Astrocyte (in vitro differentiated cells and primary cell): ENCODE measurements at regions not wholly inside any gene's neighbourhood (a gene's known extent, or its start where the extent isn't known, plus 50 kb on each side); places are given as distances from the start of the nearest gene placed in this dataset.

Experiments used
- DNase-seq: peaks from one replicate; pipeline ENCODE4 v3.0.0-alpha.2; 2010; ENCODE audit warnings: low read depth
- FAIRE-seq: peaks from 2 replicates; lab custom pipeline; 2011; peaks lifted over from hg19 to GRCh38; lab: Jason Lieb, UNC
- H2AFZ ChIP-seq: 2 replicates; pipeline ENCODE4 v1.6.0; 2012; ENCODE audit warnings: low read depth, low read length, inconsistent platforms
- H3K27ac ChIP-seq: 2 replicates; pipeline ENCODE4 v1.5.1; 2011; ENCODE audit warnings: low read depth, low read length, inconsistent platforms
- H3K27me3 ChIP-seq: 2 replicates; pipeline ENCODE4 v1.6.0; 2011; ENCODE audit warnings: low read length, inconsistent platforms; ENCODE audit not compliant: insufficient read depth
- H3K36me3 ChIP-seq: 2 replicates; pipeline ENCODE4 v1.5.1; 2011; ENCODE audit warnings: low read length, inconsistent platforms; ENCODE audit not compliant: insufficient read depth
- H3K4me1 ChIP-seq: 2 replicates; pipeline ENCODE4 v1.5.1; 2011; ENCODE audit warnings: low read length, inconsistent platforms; ENCODE audit not compliant: insufficient read depth
- H3K4me2 ChIP-seq: 2 replicates; pipeline ENCODE4 v1.6.0; 2012; ENCODE audit warnings: low read length, inconsistent platforms
- H3K4me3 ChIP-seq: 2 replicates; pipeline ENCODE4 v1.5.1; 2011; ENCODE audit warnings: low read depth, mild to moderate bottlenecking, low read length, inconsistent platforms; ENCODE audit not compliant: insufficient read depth
- H3K79me2 ChIP-seq: 2 replicates; pipeline ENCODE4 v1.6.0; 2012; ENCODE audit warnings: mild to moderate bottlenecking, low read length, inconsistent platforms; ENCODE audit not compliant: insufficient read depth
- H3K9ac ChIP-seq: 2 replicates; pipeline ENCODE4 v1.6.0; 2012; ENCODE audit warnings: mild to moderate bottlenecking, low read length, inconsistent platforms
- H3K9me3 ChIP-seq: 2 replicates; pipeline ENCODE4 v1.5.1; 2012; ENCODE audit warnings: low read depth, mild to moderate bottlenecking, low read length, inconsistent platforms; ENCODE audit not compliant: insufficient read depth
- H4K20me1 ChIP-seq: 2 replicates; pipeline ENCODE4 v1.6.0; 2012; ENCODE audit warnings: low read length, inconsistent platforms; ENCODE audit not compliant: insufficient read depth
- H3K27ac Mint-ChIP-seq: one replicate; pipeline ENCODE4 v1.8.0; 2021; ENCODE audit warnings: mild to moderate bottlenecking, mixed read lengths; ENCODE audit not compliant: unreplicated experiment
- H3K27me3 Mint-ChIP-seq: one replicate; pipeline ENCODE4 v1.8.0; 2021; ENCODE audit warnings: low read depth, mixed read lengths; ENCODE audit not compliant: unreplicated experiment
- H3K36me3 Mint-ChIP-seq: one replicate; pipeline ENCODE4 v1.8.0; 2021; ENCODE audit warnings: low read depth, mixed read lengths; ENCODE audit not compliant: unreplicated experiment
- H3K4me1 Mint-ChIP-seq: one replicate; pipeline ENCODE4 v1.8.0; 2021; ENCODE audit warnings: low read depth, mixed read lengths; ENCODE audit not compliant: unreplicated experiment
- H3K4me3 Mint-ChIP-seq: one replicate; pipeline ENCODE4 v1.8.0; 2021; ENCODE audit warnings: mild to moderate bottlenecking, moderate library complexity, mixed read lengths; ENCODE audit not compliant: unreplicated experiment
- H3K9me3 Mint-ChIP-seq: one replicate; pipeline ENCODE4 v1.8.0; 2021; ENCODE audit warnings: mild to moderate bottlenecking, mixed read lengths; ENCODE audit not compliant: unreplicated experiment
- EZH2 ChIP-seq: IDR thresholded peaks from 2 replicates; pipeline ENCODE4 v1.6.1; 2012; ENCODE audit warnings: mild to moderate bottlenecking, low read length, inconsistent platforms; ENCODE audit not compliant: insufficient read depth
- TF ChIP-seq, protein P1 (sequence below): IDR thresholded peaks from 2 replicates; pipeline ENCODE4 v1.5.1; 2011; ENCODE audit warnings: low read depth, mild to moderate bottlenecking, inconsistent platforms, low read length, moderate library complexity; ENCODE audit not compliant: insufficient read depth

DNA sequence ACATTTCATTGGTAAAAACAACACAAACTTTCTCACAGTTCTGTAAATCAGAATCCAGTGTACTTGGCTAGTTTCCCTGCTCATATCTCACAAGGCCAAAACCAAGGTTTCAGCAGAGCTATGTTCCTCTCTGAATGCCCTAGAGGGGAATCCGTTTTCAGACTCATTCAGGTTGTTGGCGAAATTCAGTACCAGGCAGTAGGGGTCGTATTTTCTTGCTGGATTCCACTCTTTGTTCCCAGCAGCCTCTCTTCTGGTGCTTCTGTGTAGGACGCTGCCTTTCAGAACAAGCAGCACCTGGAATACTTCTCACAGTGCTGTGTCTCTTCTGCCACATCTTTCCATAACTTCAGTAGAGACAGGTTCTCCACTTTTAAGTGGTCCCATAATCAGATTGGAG lies 351.9 kb downstream of the PCDH18 start:
- no peak overlapping the region for H2AFZ ChIP-seq
- H3K79me2 ChIP-seq = no peaks in the 10 kb centered on the region
- H4K20me1 ChIP-seq = no peaks in the 10 kb centered on the region
- no peak for FAIRE-seq
- H3K9me3 ChIP-seq = no peaks in the 10 kb centered on the region
- Mint-ChIP-seq H3K27me3 (no peaks in the 10 kb centered on the region), H3K36me3 (no peaks in the 10 kb centered on the region), H3K9me3 (no peaks in the 10 kb centered on the region), H3K27ac (no peak overlapping the region), H3K4me3 (no peak overlapping the region), H3K4me1 (no peaks in the 10 kb centered on the region)
- no peaks in the 10 kb centered on the region for H3K36me3 ChIP-seq
- no peak overlapping the region for H3K27ac ChIP-seq
- no peaks in the 10 kb centered on the region for H3K27me3 ChIP-seq
- no peak overlapping the region for H3K4me3 ChIP-seq
- no peak for DNase-seq
- H3K4me2 ChIP-seq = no peak overlapping the region
- TF ChIP-seq, protein P1, sequence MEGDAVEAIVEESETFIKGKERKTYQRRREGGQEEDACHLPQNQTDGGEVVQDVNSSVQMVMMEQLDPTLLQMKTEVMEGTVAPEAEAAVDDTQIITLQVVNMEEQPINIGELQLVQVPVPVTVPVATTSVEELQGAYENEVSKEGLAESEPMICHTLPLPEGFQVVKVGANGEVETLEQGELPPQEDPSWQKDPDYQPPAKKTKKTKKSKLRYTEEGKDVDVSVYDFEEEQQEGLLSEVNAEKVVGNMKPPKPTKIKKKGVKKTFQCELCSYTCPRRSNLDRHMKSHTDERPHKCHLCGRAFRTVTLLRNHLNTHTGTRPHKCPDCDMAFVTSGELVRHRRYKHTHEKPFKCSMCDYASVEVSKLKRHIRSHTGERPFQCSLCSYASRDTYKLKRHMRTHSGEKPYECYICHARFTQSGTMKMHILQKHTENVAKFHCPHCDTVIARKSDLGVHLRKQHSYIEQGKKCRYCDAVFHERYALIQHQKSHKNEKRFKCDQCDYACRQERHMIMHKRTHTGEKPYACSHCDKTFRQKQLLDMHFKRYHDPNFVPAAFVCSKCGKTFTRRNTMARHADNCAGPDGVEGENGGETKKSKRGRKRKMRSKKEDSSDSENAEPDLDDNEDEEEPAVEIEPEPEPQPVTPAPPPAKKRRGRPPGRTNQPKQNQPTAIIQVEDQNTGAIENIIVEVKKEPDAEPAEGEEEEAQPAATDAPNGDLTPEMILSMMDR = no peak
- TF ChIP-seq EZH2 = no peak
- no peaks in the 10 kb centered on the region for H3K4me1 ChIP-seq
- no peak overlapping the region for H3K9ac ChIP-seq

- Histone ChIP-seq H3K9ac (no peak overlapping the region), H3K4me3 (no peak overlapping the region)
Observed at GRCh38 chr4:137156807-137157206, 375.5 kb downstream of the PCDH18 start.

GRCh38 chr4:137156054-137156453 lies 376.2 kb downstream of the PCDH18 start:
- peak; percentile 76 for DNase-seq
- Mint-ChIP-seq H3K36me3 (no peaks in the 10 kb centered on the region), H3K9me3 (no peaks in the 10 kb centered on the region), H3K27ac (no peak overlapping the region), H3K4me3 (no peak overlapping the region), H3K4me1 (peaks cover 1% of the 10 kb centered on the region), H3K27me3 (no peaks in the 10 kb centered on the region)
- H3K9ac ChIP-seq = no peak overlapping the region
- H2AFZ ChIP-seq = no peak overlapping the region
- H3K27me3 ChIP-seq = no peaks in the 10 kb centered on the region
- H3K4me3 ChIP-seq = no peak overlapping the region
- H3K79me2 ChIP-seq = no peaks in the 10 kb centered on the region
- H3K9me3 ChIP-seq = no peaks in the 10 kb centered on the region
- TF ChIP-seq EZH2 = no peak
- TF ChIP-seq, protein P1 = no peak
- peak overlapping the region; percentile 15 for H3K4me2 ChIP-seq
- no peaks in the 10 kb centered on the region for H3K36me3 ChIP-seq
- H4K20me1 ChIP-seq = no peaks in the 10 kb centered on the region
- no peak overlapping the region for H3K27ac ChIP-seq
- peaks cover 5% of the 10 kb centered on the region for H3K4me1 ChIP-seq
- peak; percentile 94 for FAIRE-seq

More at GRCh38 chr4:137156807-137157206, 375.5 kb downstream of the PCDH18 start:
- no peak for DNase-seq
- no peak overlapping the region for H3K4me3 Mint-ChIP-seq
- no peaks in the 10 kb centered on the region for H3K9me3 ChIP-seq
- TF ChIP-seq EZH2 = no peak
- TF ChIP-seq, protein P1 = no peak
- no peaks in the 10 kb centered on the region for H3K27me3 Mint-ChIP-seq
- no peak overlapping the region for H2AFZ ChIP-seq
- peak overlapping the region; percentile 15 for H3K4me2 ChIP-seq
- H3K79me2 ChIP-seq = no peaks in the 10 kb centered on the region
- no peak overlapping the region for H3K27ac ChIP-seq
- no peak for FAIRE-seq
- H3K4me1 ChIP-seq = peaks cover 5% of the 10 kb centered on the region
- H3K27ac Mint-ChIP-seq = no peak overlapping the region
- H3K27me3 ChIP-seq = no peaks in the 10 kb centered on the region
- peaks cover 1% of the 10 kb centered on the region for H3K4me1 Mint-ChIP-seq
- H3K36me3 Mint-ChIP-seq = no peaks in the 10 kb centered on the region
- no peaks in the 10 kb centered on the region for H3K9me3 Mint-ChIP-seq
- no peaks in the 10 kb centered on the region for H4K20me1 ChIP-seq
- H3K36me3 ChIP-seq = no peaks in the 10 kb centered on the region
